H1 (cell line): ENCODE measurements at regions not wholly inside any gene's neighbourhood (a gene's known extent, or its start where the extent isn't known, plus 50 kb on each side); places are given as distances from the start of the nearest gene placed in this dataset.

ENCODE experiments used
- ATF3 ChIP-seq: IDR thresholded peaks from 2 replicates; pipeline ENCODE4 v1.6.1; 2011; ENCODE audit warnings: low read depth, mild to moderate bottlenecking, low read length; ENCODE audit not compliant: insufficient read depth
- CTCF ChIP-seq, 3 experiments: IDR thresholded peaks; 1 replicate in 2 of 3; 2 replicates in 1 of 3; pipeline versions ENCODE4 v1.5.1 to v1.6.1; 2011; ENCODE audit warnings: low read length in 3 of 3, mild to moderate bottlenecking in 3 of 3, inconsistent platforms in 2 of 3, low read depth in 1 of 3, moderate library complexity in 1 of 3; ENCODE audit not compliant: insufficient read depth in 1 of 3; ENCODE audit errors: control extremely low read depth in 1 of 3
- EP300 ChIP-seq, 2 experiments: IDR thresholded peaks; 1 replicate in 1 of 2; 2 replicates in 1 of 2; pipeline ENCODE4 v1.6.1; 2011 to 2012; ENCODE audit warnings: low read depth in 2 of 2, low read length in 2 of 2, mild to moderate bottlenecking in 2 of 2, borderline replicate concordance in 1 of 2, inconsistent platforms in 1 of 2, moderate library complexity in 1 of 2
- NRF1 ChIP-seq: IDR thresholded peaks from 2 replicates; pipeline ENCODE4 v1.6.1; 2011; ENCODE audit warnings: mild to moderate bottlenecking, low read depth, low read length, improper control_type of control experiment
- POLR2AphosphoS5 ChIP-seq: IDR thresholded peaks from 2 replicates; pipeline ENCODE4 v1.6.1; 2011; ENCODE audit warnings: low read depth, low read length
- RAD21 ChIP-seq, 2 experiments: IDR thresholded peaks in 1 of 2; conservative IDR thresholded peaks in 1 of 2; 2 replicates each; pipeline ENCODE4 v1.6.1; 2011; ENCODE audit warnings: low read depth in 2 of 2, low read length in 2 of 2, improper control_type of control experiment in 1 of 2, inconsistent platforms in 1 of 2, mild to moderate bottlenecking in 1 of 2, moderate library complexity in 1 of 2
- RFX5 ChIP-seq: IDR thresholded peaks from 2 replicates; pipeline ENCODE4 v1.6.1; 2011; ENCODE audit warnings: low read depth, low read length, improper control_type of control experiment, borderline replicate concordance
- RNF2 ChIP-seq: fragments of 200-900, 300-1000 bp; sonication (generic); IDR thresholded peaks from 2 replicates; pipeline ENCODE4 v1.7.1; 2016; ENCODE audit warnings: borderline replicate concordance, low read depth, mild to moderate bottlenecking, antibody characterized with exemption, low read length; ENCODE audit not compliant: poor library complexity, severe bottlenecking; ENCODE audit errors: missing control alignments
- SP4 ChIP-seq: IDR thresholded peaks from 2 replicates; pipeline ENCODE4 v1.6.1; 2012; ENCODE audit warnings: low read length, inconsistent platforms
- TEAD4 ChIP-seq: IDR thresholded peaks from 2 replicates; pipeline ENCODE4 v1.6.1; 2012; ENCODE audit warnings: low read depth, low read length, inconsistent platforms, mixed read lengths
- USF2 ChIP-seq: IDR thresholded peaks from 2 replicates; pipeline ENCODE4 v1.6.1; 2011; ENCODE audit warnings: low read length, improper control_type of control experiment
- YY1 ChIP-seq: IDR thresholded peaks from 2 replicates; pipeline ENCODE4 v1.6.1; 2011; ENCODE audit warnings: low read depth, mild to moderate bottlenecking, low read length

GRCh38 chr22:48826546-48826945 is 1001.1 kb downstream of the BRD1 start:
- no peak for TF ChIP-seq SP4
- TF ChIP-seq EP300 (IDR thresholded peaks at IDR 0.05; ENCODE audit: borderline replicate concordance in 1 of 2, low read depth in 2 of 2, low read length in 2 of 2), result no peak
- no peak for TF ChIP-seq CTCF (IDR thresholded peaks at IDR 0.05; ENCODE audit: control extremely low read depth in 1 of 3, insufficient read depth in 1 of 3, low read depth in 1 of 3, low read length in 3 of 3)
- no peak for TF ChIP-seq RFX5
- no peak for TF ChIP-seq ATF3
- no peak for TF ChIP-seq RNF2
- TF ChIP-seq USF2, result no peak
- no peak for TF ChIP-seq POLR2AphosphoS5
- TF ChIP-seq YY1, result no peak
- TF ChIP-seq TEAD4, result no peak
- TF ChIP-seq RAD21 (IDR thresholded peaks at IDR 0.05 in 1 of 2, conservative IDR thresholded peaks at IDR 0.05 in 1 of 2; ENCODE audit: low read depth in 2 of 2, low read length in 2 of 2), result no peak
- no peak for TF ChIP-seq NRF1
